Activated CD8-positive, alpha-beta memory T cell treated with anti-CD3 and anti-CD28 coated beads for 36 hours (primary cell): ENCODE measurements at regions not wholly inside any gene's neighbourhood (a gene's known extent, or its start where the extent isn't known, plus 50 kb on each side); places are given as distances from the start of the nearest gene placed in this dataset.

ENCODE experiments used
- CTCF ChIA-PET: fragments of 350-600 bp; sonication (Branson Sonifier 250); formaldehyde crosslinking; loops from one replicate; lab custom pipeline; 2021; ENCODE audit warnings: antibody characterized with exemption; lab: Charles Lee
- POLR2A ChIA-PET: fragments of 350-600 bp; sonication (Branson Sonifier 250); formaldehyde crosslinking; loops from one replicate; lab custom pipeline; 2021; ENCODE audit warnings: antibody characterized with exemption; lab: Charles Lee

- ChIA-PET POLR2A (no interaction called here), CTCF (no interaction called here)
Observed at GRCh38 chr4:83716874-83717273, 181.0 kb downstream of the GPAT3 start.

GRCh38 chr4:83712890-83713289 is 177.0 kb downstream of the GPAT3 start:
- CTCF ChIA-PET: no interaction called here
- POLR2A ChIA-PET: no interaction called here

- CTCF ChIA-PET: no interaction called here
- POLR2A ChIA-PET: no interaction called here
Observed at GRCh38 chr4:83709627-83710026, 173.7 kb downstream of the GPAT3 start.

- ChIA-PET POLR2A (no interaction called here), CTCF (no interaction called here)
Observed at GRCh38 chr4:83708500-83709175, 172.7 kb downstream of the GPAT3 start.

- ChIA-PET POLR2A (no interaction called here), CTCF (no interaction called here)
Observed at GRCh38 chr4:83704786-83705185, 168.9 kb downstream of the GPAT3 start.

- ChIA-PET CTCF (no interaction called here), POLR2A (no interaction called here)
Observed at GRCh38 chr4:83703752-83704151, 167.8 kb downstream of the GPAT3 start.

- POLR2A ChIA-PET: no interaction called here
- CTCF ChIA-PET: no interaction called here
Observed at GRCh38 chr4:83701041-83701440, 165.1 kb downstream of the GPAT3 start.

- CTCF ChIA-PET: no interaction called here
- POLR2A ChIA-PET: no interaction called here
Observed at GRCh38 chr4:83699358-83699757, 163.4 kb downstream of the GPAT3 start.

GRCh38 chr4:83692028-83692427 is 156.1 kb downstream of the GPAT3 start:
- ChIA-PET CTCF (no interaction called here), POLR2A (no interaction called here)

GRCh38 chr4:83686166-83686565 is 150.3 kb downstream of the GPAT3 start:
- ChIA-PET CTCF (no interaction called here), POLR2A (no interaction called here)

GRCh38 chr4:83679692-83680091 is 143.8 kb downstream of the GPAT3 start:
- POLR2A ChIA-PET: no interaction called here
- CTCF ChIA-PET: no interaction called here

GRCh38 chr4:83679254-83679653 is 143.3 kb downstream of the GPAT3 start:
- POLR2A ChIA-PET: no interaction called here
- CTCF ChIA-PET: no interaction called here

- ChIA-PET POLR2A (no interaction called here), CTCF (no interaction called here)
Observed at GRCh38 chr4:83677656-83678055, 141.7 kb downstream of the GPAT3 start.

- ChIA-PET CTCF (no interaction called here), POLR2A (no interaction called here)
Observed at GRCh38 chr4:83664741-83665140, 128.8 kb downstream of the GPAT3 start.

- POLR2A ChIA-PET: no interaction called here
- CTCF ChIA-PET: no interaction called here
Observed at GRCh38 chr4:83664071-83664470, 128.2 kb downstream of the GPAT3 start.

- CTCF ChIA-PET: no interaction called here
- POLR2A ChIA-PET: no interaction called here
Observed at GRCh38 chr4:83662204-83662603, 126.3 kb downstream of the GPAT3 start.

GRCh38 chr4:83661359-83661758 is 125.5 kb downstream of the GPAT3 start:
- ChIA-PET POLR2A (no interaction called here), CTCF (no interaction called here)

GRCh38 chr4:83660578-83660977 is 124.7 kb downstream of the GPAT3 start:
- CTCF ChIA-PET: no interaction called here
- POLR2A ChIA-PET: no interaction called here

GRCh38 chr4:83658806-83659205 is 122.9 kb downstream of the GPAT3 start:
- POLR2A ChIA-PET: no interaction called here
- CTCF ChIA-PET: interaction anchor here (2.0 kb wide), 1 partner anchor 11 kb away, joined by 4 read pairs; no protein-coding TSS in a partner anchor

- ChIA-PET CTCF (interaction anchor here (1.1 to 2.0 kb wide), 2 partner anchors 10 to 13 kb away, joined by 3 to 4 read pairs; no protein-coding TSS in a partner anchor), POLR2A (no interaction called here)
Observed at GRCh38 chr4:83657336-83657735, 121.4 kb downstream of the GPAT3 start.
